Neural progenitor cell (in vitro differentiated cells): ENCODE measurements at regions not wholly inside any gene's neighbourhood (a gene's known extent, or its start where the extent isn't known, plus 50 kb on each side); places are given as distances from the start of the nearest gene placed in this dataset.
A peak's percentile ranks its signal among the peaks of the same experiment; 100 is the strongest.

Experiments used
- EZH2 ChIP-seq: fragments of 200-600 bp; sonication (generic); IDR thresholded peaks from 2 replicates; pipeline ENCODE4 v1.6.1; 2017; ENCODE audit warnings: antibody characterized with exemption, mild to moderate bottlenecking, moderate library complexity
- EZH2phosphoT487 ChIP-seq: fragments of 200-600 bp; sonication (generic); IDR thresholded peaks from 2 replicates; pipeline ENCODE4 v1.6.1; 2017; ENCODE audit warnings: antibody characterized with exemption
- TF ChIP-seq, protein P1 (sequence below): fragments of 200-600 bp; sonication (generic); IDR thresholded peaks from 2 replicates; pipeline ENCODE4 v1.5.1; 2017; ENCODE audit warnings: antibody characterized with exemption, mild to moderate bottlenecking

- TF ChIP-seq, protein P1, sequence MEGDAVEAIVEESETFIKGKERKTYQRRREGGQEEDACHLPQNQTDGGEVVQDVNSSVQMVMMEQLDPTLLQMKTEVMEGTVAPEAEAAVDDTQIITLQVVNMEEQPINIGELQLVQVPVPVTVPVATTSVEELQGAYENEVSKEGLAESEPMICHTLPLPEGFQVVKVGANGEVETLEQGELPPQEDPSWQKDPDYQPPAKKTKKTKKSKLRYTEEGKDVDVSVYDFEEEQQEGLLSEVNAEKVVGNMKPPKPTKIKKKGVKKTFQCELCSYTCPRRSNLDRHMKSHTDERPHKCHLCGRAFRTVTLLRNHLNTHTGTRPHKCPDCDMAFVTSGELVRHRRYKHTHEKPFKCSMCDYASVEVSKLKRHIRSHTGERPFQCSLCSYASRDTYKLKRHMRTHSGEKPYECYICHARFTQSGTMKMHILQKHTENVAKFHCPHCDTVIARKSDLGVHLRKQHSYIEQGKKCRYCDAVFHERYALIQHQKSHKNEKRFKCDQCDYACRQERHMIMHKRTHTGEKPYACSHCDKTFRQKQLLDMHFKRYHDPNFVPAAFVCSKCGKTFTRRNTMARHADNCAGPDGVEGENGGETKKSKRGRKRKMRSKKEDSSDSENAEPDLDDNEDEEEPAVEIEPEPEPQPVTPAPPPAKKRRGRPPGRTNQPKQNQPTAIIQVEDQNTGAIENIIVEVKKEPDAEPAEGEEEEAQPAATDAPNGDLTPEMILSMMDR: peak; percentile 50
- TF ChIP-seq EZH2phosphoT487: no peak
- TF ChIP-seq EZH2: no peak
Measured at GRCh38 chrX:52271206-52271605, 86.5 kb downstream of the MAGED4 start.
